Spleen (tissue), 7 donors: ENCODE measurements at regions not wholly inside any gene's neighbourhood (a gene's known extent, or its start where the extent isn't known, plus 50 kb on each side); places are given as distances from the start of the nearest gene placed in this dataset.

Experiments
- POLR2A ChIP-seq, 3 donors: fragments of 450-650 bp; IDR thresholded peaks; one replicate each; pipeline ENCODE4 v1.5.1; 2017; ENCODE audit warnings: antibody characterized with exemption in 3 of 3, mild to moderate bottlenecking in 1 of 3
- POLR2AphosphoS5 ChIP-seq, 3 donors: sonication (generic); formaldehyde crosslinking; IDR thresholded peaks; one replicate each; pipeline ENCODE4 v1.5.1; 2017; ENCODE audit warnings: antibody characterized with exemption in 3 of 3
- TF ChIP-seq, protein P1 (sequence below), 11 experiments: fragments of 200-600 bp in 7 of 11; fragments of 450-650 bp in 4 of 11; sonication (generic) in 4 of 11; IDR thresholded peaks in 8 of 11; conservative IDR thresholded peaks in 3 of 11; 1 replicate in 7 of 11; 2 replicates in 4 of 11; pipeline versions ENCODE4 v1.4.0 to v1.8.0; 2016 to 2021; ENCODE audit warnings: antibody characterized with exemption in 11 of 11, inconsistent platforms in 4 of 11, mild to moderate bottlenecking in 1 of 11
- donor health status: DM: no; HTN: no; CAD: no; lungs with moderate emphysema.
- donor health status: DM: no; HTN: no; CAD: no.
- donor health status: DM: no; HTN: no; CAD: no.

DNA sequence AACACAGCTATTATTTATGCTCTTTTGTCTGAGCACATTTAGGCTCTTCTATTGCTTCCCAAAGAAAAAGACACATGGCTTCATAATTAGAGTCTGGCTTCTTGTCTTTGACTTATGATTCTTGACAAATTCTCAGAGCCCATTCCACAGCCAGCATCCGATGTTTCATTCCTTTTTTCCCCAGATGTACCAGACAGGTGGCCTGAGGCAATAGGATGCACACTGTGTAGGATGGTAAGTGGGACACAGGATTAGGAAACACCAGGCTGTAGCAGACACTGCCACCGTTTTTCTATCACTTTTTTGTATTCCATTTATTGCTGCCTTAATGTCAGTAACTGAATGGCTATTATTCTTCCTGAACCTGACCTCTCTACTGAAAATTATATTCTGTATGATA is 188.9 kb upstream of the CDIN1 start:
- TF ChIP-seq, protein P1, sequence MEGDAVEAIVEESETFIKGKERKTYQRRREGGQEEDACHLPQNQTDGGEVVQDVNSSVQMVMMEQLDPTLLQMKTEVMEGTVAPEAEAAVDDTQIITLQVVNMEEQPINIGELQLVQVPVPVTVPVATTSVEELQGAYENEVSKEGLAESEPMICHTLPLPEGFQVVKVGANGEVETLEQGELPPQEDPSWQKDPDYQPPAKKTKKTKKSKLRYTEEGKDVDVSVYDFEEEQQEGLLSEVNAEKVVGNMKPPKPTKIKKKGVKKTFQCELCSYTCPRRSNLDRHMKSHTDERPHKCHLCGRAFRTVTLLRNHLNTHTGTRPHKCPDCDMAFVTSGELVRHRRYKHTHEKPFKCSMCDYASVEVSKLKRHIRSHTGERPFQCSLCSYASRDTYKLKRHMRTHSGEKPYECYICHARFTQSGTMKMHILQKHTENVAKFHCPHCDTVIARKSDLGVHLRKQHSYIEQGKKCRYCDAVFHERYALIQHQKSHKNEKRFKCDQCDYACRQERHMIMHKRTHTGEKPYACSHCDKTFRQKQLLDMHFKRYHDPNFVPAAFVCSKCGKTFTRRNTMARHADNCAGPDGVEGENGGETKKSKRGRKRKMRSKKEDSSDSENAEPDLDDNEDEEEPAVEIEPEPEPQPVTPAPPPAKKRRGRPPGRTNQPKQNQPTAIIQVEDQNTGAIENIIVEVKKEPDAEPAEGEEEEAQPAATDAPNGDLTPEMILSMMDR (IDR thresholded peaks at IDR 0.05 in 8 of 11, conservative IDR thresholded peaks at IDR 0.05 in 3 of 11) = no peak
- TF ChIP-seq POLR2AphosphoS5 (IDR thresholded peaks at IDR 0.05) = no peak
- TF ChIP-seq POLR2A (IDR thresholded peaks at IDR 0.05) = no peak
